Tibial artery (tissue), 4 donors: ENCODE measurements at regions not wholly inside any gene's neighbourhood (a gene's known extent, or its start where the extent isn't known, plus 50 kb on each side); places are given as distances from the start of the nearest gene placed in this dataset.
"Not testable (repeated sequence)": the region's sequence is repeated elsewhere in the genome, so short reads cannot be mapped to it uniquely, and the experiment has no call there.

Experiments
- DNase-seq, 2 donors: peaks; one replicate each; pipeline ENCODE4 v3.0.0-alpha.2; 2019
- H3K27ac ChIP-seq, 2 donors: fragments of 200-600 bp; sonication (generic) in 1 of 2; 1 replicate in 1 of 2; 2 replicates in 1 of 2; pipeline ENCODE4 v1.5.1; 2018 to 2019; ENCODE audit warnings: mild to moderate bottlenecking in 1 of 2
- H3K27me3 ChIP-seq, 2 donors: fragments of 200-600 bp; sonication (generic) in 1 of 2; one replicate each; pipeline versions ENCODE4 v1.5.1 to v1.6.0; 2016 to 2019
- H3K36me3 ChIP-seq, 3 donors: fragments of 200-600 bp; sonication (generic) in 2 of 3; one replicate each; pipeline ENCODE4 v1.5.1; 2016 to 2019; ENCODE audit warnings: mild to moderate bottlenecking in 2 of 3
- H3K4me1 ChIP-seq, 4 donors: fragments of 200-600 bp; sonication (generic) in 2 of 4; 1 replicate in 3 of 4; 2 replicates in 1 of 4; pipeline ENCODE4 v1.5.1; 2016 to 2019
- H3K4me3 ChIP-seq, 2 donors: fragments of 200-600 bp; sonication (generic) in 1 of 2; 1 replicate in 1 of 2; 2 replicates in 1 of 2; pipeline ENCODE4 v1.5.1; 2018 to 2019; ENCODE audit warnings: mild to moderate bottlenecking in 2 of 2
- H3K9me3 ChIP-seq, 3 donors: fragments of 200-600 bp; sonication (generic) in 1 of 3; one replicate each; pipeline ENCODE4 v1.5.1; 2016 to 2019
- CTCF ChIP-seq, 2 experiments: fragments of 200-600 bp in 1 of 2; fragments of 450-650 bp in 1 of 2; IDR thresholded peaks; one replicate each; pipeline ENCODE4 v1.5.1; 2017 to 2019; ENCODE audit warnings: antibody characterized with exemption in 2 of 2, mild to moderate bottlenecking in 1 of 2, moderate library complexity in 1 of 2
- intact Hi-C: fragments of 100-400 bp; cut with DNase I; formaldehyde crosslinking; loops from one replicate; pipeline ENCODE4 v1.15.0; 2023; ENCODE audit warnings: low total_unique reads

- Histone ChIP-seq H3K27me3 (no peaks in the 10 kb centered on the region), H3K4me3 (no peak overlapping the region), H3K4me1 (no peaks in the 10 kb centered on the region), H3K9me3 (peaks cover 0 to 7% (median 0%) of the 10 kb centered on the region in 3 donors), H3K36me3 (no peaks in the 10 kb centered on the region), H3K27ac (no peak overlapping the region)
- DNase-seq, result no peak
- no peak for TF ChIP-seq CTCF (IDR thresholded peaks at IDR 0.05)
- intact Hi-C loops, result no loop called here
Measured at GRCh38 chrX:151042842-151043241, 59.7 kb downstream of the HMGB3 start.

DNA sequence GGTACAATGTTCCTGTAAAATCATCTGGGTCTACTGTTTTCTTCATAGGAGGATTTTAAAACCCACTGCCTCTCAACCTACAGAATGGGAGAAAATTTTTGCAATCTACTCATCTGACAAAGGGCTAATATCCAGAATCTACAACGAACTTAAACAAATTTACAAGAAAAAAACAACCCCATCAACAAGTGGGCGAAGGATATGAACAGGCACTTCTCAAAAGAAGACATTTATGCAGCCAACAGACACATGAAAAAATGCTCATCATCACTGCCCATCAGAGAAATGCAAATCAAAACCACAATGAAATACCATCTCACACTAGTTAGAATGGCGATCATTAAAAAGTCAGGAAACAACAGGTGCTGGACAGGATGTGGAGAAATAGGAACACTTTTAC, 83.2 kb downstream of the HMGB3 start:
- H3K4me1 ChIP-seq, intact Hi-C loops, H3K27ac ChIP-seq, H3K27me3 ChIP-seq, H3K9me3 ChIP-seq, H3K36me3 ChIP-seq, DNase-seq, H3K4me3 ChIP-seq: not testable (repeated sequence)

- Histone ChIP-seq H3K27me3 (no peaks in the 10 kb centered on the region), H3K27ac (no peak overlapping the region), H3K4me1 (no peaks in the 10 kb centered on the region), H3K36me3 (no peaks in the 10 kb centered on the region), H3K9me3 (no peaks in the 10 kb centered on the region), H3K4me3 (no peak overlapping the region)
- no peak for DNase-seq
- intact Hi-C loops, result no loop called here
- no peak for TF ChIP-seq CTCF (IDR thresholded peaks at IDR 0.05)
Measured at GRCh38 chrX:151073767-151074166, 90.6 kb downstream of the HMGB3 start.

GRCh38 chrX:151081016-151081415, 95.4 kb upstream of the GPR50 start:
- H3K4me3 ChIP-seq, result no peak overlapping the region
- TF ChIP-seq CTCF (IDR thresholded peaks at IDR 0.05), result no peak
- intact Hi-C loops, result loop anchor here (5.0 kb wide), 1 partner anchor 309 kb away; no protein-coding TSS in a partner anchor
- no peaks in the 10 kb centered on the region for H3K9me3 ChIP-seq
- H3K27me3 ChIP-seq, result no peaks in the 10 kb centered on the region
- H3K4me1 ChIP-seq, result peaks cover 0 to 5% (median 0%) of the 10 kb centered on the region in 4 donors
- H3K36me3 ChIP-seq, result no peaks in the 10 kb centered on the region
- DNase-seq, result no peak
- H3K27ac ChIP-seq, result no peak overlapping the region

DNA sequence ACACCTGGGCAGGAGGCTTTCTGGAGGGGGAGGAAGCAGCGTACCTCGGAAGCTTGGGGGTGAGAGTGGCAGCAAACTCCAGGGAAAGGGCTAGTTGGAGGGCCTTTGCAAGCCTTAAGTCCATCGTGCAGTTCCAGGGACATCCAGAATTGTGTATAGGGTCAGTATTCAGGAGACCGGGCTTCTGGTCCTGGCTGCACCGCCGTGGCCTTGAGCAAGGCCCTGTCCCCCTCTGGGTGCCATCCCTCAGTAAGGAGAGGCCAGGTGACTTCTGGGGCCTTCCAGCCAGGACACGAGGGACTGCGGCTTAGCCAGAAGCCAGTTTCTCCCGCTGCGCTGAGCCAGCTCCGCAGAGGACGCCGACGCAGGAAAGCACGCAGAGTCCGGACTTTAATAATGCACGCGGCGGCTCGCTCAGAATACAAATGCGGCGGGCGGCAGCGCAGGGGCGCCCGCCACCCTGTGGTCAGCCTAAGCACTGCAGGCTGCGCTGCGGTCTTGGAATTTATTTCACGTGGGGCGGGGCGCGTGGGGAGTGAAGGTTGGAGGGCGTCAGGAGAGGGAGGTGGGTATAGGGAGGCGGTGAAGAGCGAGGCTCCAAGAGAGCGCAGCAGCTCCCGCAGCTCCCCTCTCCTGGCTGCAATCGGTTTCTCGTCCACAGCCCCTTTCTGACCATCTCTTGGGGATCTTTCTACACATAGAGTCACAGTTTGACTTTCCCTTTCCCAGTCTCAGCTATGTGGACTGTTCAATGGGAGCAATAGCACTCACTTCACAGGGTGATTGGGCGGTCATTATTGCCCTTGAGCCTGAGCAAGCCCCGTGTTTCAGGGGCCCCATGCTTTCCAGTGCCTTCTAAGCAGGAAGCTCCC, 94.1 kb upstream of the GPR50 start:
- DNase-seq, result peak; percentile 56 to 69
- intact Hi-C loops, result loop anchor here (5.0 kb wide), 1 partner anchor 310 kb away; no protein-coding TSS in a partner anchor
- peak; percentile 76 to 83 for TF ChIP-seq CTCF (IDR thresholded peaks at IDR 0.05)
- no peaks in the 10 kb centered on the region for H3K36me3 ChIP-seq
- peaks cover 0 to 5% (median 0%) of the 10 kb centered on the region in 4 donors for H3K4me1 ChIP-seq
- H3K27me3 ChIP-seq, result no peaks in the 10 kb centered on the region
- no peak overlapping the region for H3K27ac ChIP-seq
- peak overlapping the region in 1 of 2 donors; percentile 33 for H3K4me3 ChIP-seq
- no peaks in the 10 kb centered on the region for H3K9me3 ChIP-seq

DNA sequence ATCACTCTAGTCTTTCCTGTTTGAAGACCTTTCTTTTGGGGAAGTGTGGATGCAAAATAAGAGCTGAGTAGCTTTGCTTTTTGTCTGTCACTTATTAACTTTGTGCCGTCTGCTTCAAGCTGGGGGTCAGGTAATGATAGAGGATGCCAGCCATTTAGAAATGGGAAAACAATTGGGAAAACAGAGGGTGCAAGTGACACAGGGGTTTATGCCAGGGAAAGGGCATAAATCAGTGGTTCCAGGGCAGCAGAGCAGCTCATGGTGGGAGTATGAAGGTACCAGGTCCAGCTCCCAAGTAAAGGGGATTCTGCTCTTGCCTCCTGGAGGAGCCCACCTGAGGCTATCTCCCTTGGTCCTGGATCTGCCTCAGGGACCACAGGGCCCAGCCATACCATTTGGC, 91.9 kb upstream of the GPR50 start:
- Histone ChIP-seq H3K27ac (no peak overlapping the region), H3K4me3 (no peak overlapping the region), H3K9me3 (no peaks in the 10 kb centered on the region), H3K27me3 (no peaks in the 10 kb centered on the region), H3K36me3 (no peaks in the 10 kb centered on the region), H3K4me1 (peaks cover 0 to 5% (median 0%) of the 10 kb centered on the region in 4 donors)
- DNase-seq, result no peak
- intact Hi-C loops, result loop anchor here (5.0 kb wide), 1 partner anchor 312 kb away; no protein-coding TSS in a partner anchor
- TF ChIP-seq CTCF (IDR thresholded peaks at IDR 0.05), result no peak
